ENCODE measurements at regions not wholly inside any gene's neighbourhood (a gene's known extent, or its start where the extent isn't known, plus 50 kb on each side); places are given as distances from the start of the nearest gene placed in this dataset.
A peak's percentile ranks its signal among the peaks of the same experiment; 100 is the strongest.

DNA sequence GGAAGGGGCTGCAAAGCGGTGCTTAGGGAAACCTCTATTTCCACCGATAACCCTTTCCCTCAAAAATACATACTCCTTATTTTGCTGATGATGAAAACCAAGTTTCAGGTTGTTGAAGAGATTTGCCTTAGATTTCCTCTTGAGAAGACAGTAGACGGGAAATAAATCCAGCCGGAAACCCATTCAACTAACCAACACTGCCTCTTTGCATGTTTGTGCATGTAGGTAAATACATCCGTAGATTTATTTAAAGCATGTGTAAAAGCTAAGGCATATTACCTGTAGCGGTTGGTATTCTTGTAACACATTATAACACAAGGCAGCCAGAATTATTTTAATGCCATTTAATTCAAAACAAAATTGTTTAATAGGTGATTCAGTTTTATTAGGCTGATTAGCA, 136.3 kb upstream of the SLC22A23 start:
- DNase-seq (ENCODE audit: low read depth in 2 of 2) = no peak

DNA sequence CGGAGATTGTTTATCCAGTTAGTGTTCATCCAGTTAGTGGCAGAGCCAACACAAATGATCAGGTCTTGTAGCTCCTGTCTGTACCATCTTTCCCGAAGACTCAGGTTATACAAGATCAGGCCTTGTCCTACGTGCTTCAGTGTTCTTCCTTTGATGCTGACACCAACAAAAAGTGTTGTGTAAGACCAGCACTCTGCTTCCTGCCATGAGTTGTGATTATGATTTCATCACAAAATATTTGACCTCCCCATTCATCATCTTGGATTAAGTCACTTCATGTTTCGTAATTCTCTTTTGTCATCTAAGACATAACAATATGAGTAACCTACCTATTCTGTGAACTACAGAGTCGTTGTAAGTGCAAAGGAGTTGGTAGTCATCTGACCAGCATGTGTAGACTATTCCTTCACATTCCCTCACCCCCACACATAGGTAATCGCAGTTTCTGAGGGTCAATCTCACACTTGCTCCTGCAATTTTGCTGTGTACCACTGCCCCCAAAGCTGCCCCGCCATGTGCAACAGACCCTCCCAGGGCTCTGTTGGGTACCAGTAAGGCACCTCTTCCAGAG, 135.6 kb upstream of the SLC22A23 start:
- peak; percentile 84 to 87 for DNase-seq (ENCODE audit: low read depth in 2 of 2)

DNA sequence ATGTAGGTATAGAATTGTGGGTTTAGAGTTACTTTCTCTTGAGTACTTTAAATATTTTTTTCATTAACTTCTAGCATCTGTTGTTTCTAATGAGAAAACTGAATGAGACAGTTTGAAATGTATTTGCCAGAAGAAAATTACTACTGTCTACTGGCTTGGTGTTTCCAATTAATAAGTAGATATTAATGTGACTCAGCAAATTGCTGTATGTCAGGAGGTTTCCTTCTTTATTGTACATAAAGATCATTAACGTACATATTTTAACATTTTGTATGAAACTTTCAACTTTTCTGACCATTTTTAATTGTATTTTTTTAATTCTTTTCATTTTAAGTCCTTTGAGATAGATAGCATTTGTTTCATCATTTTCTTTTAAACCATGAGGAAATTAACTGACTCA, 135.1 kb upstream of the SLC22A23 start:
- no peak for DNase-seq (ENCODE audit: low read depth in 2 of 2)

DNA sequence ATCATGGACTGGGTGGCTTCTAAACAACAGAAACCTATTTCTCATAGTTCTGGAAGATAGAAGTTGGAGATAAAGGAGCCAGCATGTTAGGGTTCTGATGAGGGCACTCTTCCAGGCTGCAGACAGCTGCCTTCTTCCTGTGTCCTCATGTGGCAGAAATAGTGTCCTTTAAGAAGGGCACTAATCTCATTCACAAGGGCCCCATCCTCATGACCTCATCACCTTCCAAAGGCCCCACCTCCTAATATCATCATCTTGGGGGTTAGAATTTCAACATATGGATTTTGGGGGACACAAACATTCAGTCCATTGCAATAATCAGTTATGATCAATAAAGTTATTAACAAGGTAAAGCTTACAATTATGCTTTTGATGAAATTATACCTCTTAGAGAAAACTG, 130.8 kb upstream of the SLC22A23 start:
- DNase-seq (ENCODE audit: low read depth in 2 of 2) = no peak

DNA sequence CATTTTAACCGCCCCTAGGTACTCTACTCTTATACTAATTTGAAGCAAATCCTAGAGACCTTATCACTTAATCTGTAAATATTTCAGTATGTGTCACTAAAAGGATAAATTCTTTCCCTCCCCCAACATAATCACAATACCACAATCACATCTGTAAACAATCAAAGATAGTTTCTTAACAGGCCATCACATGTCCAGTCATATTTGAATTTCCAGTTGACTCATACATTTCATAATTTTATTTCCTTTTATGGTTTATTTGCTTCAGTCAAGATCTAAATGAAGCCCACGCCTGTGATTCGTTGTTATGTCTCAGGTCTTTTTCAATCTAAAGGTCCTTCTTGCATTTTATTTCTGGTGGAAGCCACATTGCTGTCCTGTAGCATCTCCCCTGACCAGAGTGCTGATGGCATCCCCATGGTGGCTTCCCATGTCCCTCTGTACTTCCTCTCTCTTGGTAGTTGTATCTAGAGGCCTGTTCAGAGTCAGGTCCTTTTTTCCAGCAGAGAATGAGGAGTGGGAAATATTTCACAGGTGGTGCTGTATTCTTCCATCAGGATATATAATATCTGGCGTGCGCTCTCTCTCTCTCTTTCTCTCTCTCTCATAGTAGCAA, 128.6 kb upstream of the SLC22A23 start:
- DNase-seq (ENCODE audit: low read depth in 2 of 2) = peak; percentile 90 to 92

DNA sequence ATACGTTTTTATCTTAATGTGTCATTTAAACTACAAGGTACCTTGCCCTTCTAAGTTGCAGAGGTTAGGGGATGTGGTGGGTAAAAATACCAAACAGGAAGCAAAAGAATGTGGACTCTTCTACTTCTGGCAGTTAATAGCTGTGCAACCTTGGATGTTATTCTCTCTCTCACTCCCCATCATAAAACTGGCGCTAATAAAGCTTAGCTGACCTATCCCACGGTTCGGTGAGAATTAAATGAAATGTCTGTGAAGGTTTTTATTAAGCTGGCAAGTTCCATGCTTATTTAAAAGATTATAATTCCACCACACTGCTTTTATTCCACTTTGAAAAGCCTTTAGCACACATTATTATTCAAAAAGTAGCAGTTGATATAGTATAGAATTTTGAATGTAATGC, 127.8 kb upstream of the SLC22A23 start:
- DNase-seq (ENCODE audit: low read depth in 2 of 2) = no peak

DNA sequence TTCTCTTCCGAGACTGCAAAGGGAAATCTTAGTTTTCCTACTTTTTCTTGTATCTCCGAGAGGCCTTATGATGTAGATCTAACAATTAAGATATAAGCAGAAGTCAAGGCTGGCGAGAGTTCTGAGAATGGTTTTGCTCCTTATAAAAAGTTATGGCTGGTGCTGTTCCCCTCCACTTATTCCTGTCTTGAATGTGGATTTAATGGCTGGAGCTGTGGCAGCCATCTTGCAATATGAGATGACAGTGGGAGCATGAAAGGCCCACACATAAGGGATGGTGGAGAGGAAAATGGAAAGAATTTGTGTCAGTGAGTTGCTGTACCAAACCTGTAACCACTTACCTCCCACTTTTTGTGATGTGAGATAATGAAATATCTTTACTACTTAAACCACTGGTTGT, 124.6 kb upstream of the SLC22A23 start:
- no peak for DNase-seq (ENCODE audit: low read depth in 2 of 2)

DNA sequence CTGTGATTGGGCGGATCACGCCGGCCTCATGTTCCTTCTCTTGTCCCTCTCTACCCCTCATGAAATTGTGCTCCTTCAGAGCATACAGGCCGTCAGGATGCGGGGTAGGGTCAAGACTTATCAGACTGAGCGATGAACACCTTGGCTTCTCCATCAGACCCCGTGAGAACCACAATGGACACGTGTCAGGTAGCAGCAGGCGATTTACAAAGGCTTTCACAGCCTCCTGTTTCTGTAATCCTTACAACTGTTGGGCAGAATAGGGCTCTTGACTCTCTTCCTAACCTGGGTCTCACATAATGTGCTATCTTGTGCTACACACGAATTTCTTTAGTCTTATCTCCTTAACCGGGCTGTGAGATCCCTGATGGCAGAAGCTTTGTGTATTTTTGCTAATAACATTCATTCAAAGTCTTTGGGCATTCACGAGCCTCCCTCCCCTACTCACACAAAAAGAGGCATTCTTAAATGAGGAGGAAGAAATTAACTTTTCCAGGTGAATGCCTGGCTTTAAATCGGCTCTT, 122.9 kb upstream of the SLC22A23 start:
- no peak for DNase-seq (ENCODE audit: low read depth in 2 of 2)

DNA sequence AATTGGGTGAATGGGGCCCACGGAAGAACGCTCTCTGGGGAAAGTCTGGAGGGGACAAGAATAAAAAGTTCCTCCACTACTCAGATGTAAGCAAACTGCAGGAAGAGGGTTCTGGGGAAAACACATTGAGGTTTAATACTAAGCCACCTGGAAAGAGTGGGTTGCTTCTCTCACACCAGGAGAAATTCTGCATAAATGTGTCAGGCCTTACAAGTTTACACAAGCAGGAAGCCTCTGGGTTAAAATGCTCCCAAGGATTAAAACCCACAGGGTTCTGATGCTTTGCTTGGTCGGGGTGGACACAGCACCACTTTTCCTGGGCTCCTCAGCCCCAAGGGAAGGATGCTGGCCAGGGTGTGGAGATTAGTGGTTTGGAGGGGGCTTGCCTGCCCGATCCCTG, 122.1 kb upstream of the SLC22A23 start:
- DNase-seq (ENCODE audit: low read depth in 2 of 2) = no peak

DNA sequence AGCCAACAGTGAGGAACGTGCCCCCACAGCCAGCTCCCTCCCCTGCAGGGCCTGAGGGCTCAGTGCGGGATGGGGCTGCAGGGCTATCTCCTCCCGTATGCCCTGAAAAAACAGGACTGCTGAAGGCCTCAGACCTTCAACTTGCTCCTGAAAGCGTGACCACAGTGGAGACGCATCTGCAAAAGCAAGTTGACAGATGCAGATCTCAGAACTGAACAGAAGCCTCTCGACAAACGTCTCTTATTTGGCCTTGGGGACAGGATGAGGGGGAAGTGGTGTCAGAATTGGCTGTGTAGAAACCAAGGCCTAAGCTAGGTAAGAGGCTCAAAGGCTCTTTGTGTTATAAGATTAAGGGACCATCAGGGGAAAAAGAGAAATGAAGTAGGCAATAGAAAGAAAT, 120.7 kb upstream of the SLC22A23 start:
- DNase-seq (ENCODE audit: low read depth in 2 of 2) = no peak

DNA sequence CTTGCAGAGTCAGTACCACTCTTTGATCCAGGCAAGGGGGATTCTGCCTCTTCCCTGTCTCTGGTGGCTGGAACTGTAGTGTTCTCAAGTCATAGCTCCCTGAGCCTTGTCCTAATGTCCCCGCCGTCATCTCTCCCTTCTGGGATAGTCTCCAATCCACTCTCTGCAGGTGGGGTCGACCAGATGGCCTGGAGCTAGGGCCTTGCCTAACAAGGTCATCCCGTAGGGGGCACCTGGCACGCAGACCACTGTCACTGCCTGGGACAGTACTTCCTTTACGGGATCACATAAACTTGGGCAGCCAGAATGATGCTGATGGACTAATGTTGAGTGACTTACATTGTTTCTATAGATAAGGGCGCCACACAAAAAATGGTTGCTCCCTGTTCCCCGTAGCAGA, 118.9 kb upstream of the SLC22A23 start:
- DNase-seq (ENCODE audit: low read depth in 2 of 2) = no peak

DNA sequence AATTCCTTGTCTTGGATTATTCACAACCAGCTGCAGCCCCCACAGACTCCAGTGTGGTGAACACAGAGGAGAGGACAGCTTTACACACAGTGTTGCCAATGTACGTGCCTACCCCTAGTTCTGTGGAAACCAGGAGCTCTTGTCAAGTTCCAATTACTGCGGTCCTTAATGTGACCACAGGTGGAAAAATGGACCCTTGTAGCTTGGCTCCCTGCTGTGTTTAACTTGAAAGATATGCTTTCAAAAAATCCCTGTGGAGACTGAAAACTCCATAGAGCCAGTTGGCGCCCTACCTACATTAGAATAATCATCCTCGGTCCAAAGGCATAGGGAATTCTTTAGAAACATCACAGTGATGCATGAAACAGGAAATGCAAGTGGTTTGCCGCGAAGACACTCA, 118.3 kb upstream of the SLC22A23 start:
- no peak for DNase-seq (ENCODE audit: low read depth in 2 of 2)

DNA sequence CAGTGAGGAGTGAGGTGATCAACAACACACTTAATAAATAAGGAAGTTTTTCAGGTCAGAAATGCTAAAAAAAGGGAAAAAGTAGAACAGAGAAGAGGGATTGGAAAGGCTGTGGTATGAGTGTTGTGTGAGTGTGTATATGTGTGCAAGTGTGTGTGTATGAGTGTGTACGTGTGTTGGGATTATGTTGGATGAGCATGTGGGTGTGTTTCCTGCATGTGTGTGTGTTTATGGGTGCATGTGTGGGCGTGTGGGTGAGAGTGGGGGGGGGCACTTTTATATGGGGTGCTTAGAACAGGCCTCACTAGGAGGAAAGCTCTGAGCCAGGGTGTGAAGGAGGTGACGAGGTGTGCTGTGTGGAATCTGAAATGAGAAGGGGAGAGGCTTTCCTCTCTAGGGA, 116.8 kb upstream of the SLC22A23 start:
- no peak for DNase-seq (ENCODE audit: low read depth in 2 of 2)

DNA sequence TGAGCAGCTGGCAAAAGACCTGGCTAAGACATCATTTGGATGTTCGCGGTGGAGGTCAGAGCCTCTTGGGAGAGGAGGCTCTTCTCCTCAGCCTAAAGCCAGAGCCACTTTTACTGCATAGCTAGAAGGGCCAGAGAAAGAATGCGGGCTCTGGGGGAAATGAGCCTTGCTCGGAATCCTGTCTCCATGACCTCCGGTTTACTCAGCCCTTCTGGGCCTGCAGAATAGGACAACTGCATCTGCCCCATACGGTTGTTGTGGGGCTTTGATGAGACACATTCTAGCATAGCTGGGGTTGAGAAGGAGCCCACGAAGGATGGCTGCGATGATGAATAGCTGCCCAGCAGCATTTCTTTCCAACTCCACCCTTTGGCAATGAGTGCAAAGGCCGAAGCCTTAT, 115.0 kb upstream of the SLC22A23 start:
- DNase-seq (ENCODE audit: low read depth in 2 of 2) = no peak

DNA sequence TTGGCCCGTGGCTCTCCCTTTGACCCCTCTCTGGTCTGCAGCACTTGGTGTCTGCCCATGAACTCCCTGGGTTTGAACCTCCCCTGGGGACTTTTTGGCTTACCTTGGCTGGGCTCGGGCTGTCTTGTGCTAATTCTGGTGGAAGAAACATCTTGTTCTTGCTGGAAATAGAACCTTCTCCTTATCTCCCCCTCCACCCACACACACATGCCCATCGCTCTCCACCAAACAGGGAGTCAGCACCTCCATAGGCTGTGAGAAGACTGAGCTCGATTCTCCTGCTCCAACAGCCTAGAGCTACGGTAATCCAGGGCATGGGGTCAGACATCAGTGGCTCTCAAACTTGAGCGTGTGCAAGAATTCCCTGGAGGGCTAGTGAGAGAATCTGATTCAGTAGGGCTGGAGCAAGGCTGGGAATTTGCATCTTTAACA, 114.4 kb upstream of the SLC22A23 start:
- DNase-seq (ENCODE audit: low read depth in 2 of 2) = no peak

DNA sequence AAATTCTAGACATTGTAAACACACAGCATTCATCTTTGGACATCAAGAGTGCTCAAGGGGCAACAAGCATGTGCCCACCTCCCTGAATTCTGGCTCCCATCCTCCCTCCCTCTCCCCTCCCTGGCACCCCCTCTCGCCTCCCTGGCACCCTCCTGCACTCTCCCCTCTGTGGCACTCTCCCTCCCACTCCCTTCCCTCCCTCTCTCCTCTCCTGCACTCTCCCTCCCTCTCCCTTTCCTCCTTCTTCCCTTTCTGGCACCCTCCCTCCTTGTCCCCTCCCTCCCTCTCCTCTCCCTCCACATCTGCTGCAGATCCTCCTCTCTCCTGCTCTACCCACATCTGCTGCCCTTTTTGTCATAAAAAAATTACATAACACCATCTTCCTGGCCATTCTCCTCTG, 113.0 kb upstream of the SLC22A23 start:
- no peak for DNase-seq (ENCODE audit: low read depth in 2 of 2)

DNA sequence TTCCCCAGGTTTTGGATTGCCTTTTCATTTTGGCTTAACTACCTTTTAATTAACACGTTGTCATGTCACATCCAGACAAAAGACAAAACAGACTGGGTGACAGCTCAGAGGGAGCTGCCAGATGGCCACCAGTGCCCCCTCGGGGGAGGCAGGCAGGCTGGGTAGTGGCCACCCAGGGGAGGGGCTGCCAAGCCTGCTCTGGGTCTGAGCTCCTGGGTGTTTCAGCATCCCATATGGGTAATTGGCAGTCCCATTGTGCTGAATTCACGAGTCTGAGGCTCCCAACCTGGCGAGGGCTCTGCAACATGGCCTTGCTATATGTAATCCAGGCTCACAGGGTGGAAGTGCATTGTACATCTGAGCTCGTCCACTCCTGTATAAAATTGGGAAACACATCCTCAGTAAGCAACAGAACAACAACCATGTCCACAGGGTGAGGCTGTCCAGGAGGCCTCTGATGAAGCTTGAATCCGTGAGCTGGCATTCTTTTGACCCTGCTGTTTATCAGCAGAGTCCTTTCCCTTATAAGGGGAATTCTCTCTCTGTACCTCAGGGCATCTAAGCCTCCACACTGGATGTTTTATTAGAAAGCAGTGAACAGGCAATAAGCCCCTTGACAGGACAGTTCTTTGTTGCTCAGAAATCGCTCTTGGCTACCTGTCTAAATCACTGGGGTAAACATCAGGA, 111.7 kb upstream of the SLC22A23 start:
- DNase-seq (ENCODE audit: low read depth in 2 of 2) = no peak

DNA sequence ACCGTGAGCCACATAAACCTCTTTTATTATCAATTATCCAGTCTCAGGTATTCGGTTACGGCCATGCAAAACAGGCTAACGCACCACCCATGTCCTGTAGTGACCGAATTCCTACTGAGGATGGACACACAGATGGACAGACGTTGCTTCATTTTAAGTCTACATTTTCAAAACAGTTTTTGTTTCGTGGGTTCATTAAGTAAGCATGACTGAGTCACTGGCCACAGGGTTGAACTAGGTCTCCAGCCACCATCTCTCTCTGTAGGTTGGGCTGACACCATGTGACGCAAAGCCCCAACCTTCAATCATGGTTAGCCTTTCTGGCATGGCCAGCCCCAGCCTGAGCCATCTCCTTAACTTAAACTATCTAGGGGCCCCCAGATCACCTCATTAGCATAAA, 110.0 kb upstream of the SLC22A23 start:
- no peak for DNase-seq (ENCODE audit: low read depth in 2 of 2)

DNA sequence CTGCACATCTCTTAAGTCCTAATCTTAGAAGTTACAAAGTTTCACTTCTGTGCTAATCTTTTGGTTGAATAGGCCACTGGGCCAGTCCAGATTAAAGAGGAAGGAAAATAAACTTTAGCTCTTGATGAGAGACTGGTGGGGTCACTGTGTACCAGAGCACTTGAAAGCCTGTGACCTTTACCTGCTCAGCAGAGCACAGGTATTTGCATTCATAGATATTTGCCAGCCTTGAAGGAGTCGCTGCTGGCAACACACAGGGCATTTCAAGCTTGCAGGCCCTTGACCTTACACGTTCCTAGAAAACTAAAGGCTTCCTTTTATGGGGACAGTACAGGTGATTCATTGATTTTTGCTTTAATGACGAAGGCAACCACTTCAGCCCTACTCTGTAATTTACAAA, 108.4 kb upstream of the SLC22A23 start:
- DNase-seq (ENCODE audit: low read depth in 2 of 2) = no peak

DNA sequence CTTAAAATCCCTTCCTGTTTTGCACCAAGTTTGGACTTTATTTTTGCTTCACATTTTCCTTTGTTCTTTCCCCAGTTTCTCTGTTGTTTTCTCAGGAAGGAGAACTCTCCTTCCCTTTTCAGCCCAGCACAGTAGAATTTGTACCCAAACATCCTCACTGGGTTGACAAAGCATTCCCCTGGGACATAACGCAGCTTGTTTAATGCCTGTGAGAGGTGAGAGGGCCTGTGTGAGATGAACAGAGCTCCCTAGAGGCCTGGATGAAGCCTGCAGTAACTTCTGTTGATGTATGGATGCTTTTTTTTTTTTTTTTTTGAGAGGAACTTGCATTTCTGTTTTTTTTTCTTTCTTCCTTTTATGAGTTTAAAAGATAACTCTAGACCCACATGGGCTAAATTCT, 104.9 kb upstream of the SLC22A23 start:
- DNase-seq (ENCODE audit: low read depth in 2 of 2) = no peak

DNA sequence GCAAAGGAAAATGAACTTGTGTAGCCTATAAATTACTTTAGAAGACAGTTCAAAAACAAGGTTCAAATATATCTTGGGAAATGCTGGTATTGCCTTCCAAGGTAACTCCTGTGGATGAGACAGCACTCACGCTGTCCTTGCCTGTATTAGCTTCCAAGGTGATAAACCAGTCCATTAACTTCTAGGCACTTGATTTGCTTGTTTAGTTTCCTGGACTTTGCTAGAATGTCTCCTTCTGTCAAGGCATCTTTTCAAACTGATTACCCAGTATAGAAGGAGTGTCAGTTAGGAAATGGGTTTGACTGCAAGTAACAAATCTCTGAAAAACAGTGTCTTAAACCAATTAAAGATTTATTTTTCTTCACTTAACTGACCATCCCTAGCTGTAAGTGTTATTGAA, 103.4 kb upstream of the SLC22A23 start:
- DNase-seq (ENCODE audit: low read depth in 2 of 2) = no peak

DNA sequence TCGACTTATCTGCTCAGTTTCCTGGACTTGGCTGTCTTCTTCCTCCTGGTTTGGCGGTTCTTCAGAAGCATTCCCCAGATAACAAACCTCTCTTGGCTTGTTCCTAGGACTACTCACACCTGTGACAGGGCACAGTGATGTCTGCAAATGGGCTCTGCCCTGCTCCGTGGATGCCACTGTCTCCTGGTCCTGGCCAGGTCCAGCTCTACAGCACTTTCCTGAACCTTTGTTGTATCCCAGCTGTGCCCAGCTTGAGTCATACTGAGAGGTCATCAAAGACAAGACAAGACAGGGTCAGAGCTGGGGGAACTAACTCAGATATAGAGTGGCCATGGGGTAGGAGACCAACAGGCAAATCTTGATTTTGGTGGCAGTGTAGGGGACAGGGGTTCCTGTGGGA, 102.7 kb upstream of the SLC22A23 start:
- no peak for DNase-seq (ENCODE audit: low read depth in 2 of 2)

DNA sequence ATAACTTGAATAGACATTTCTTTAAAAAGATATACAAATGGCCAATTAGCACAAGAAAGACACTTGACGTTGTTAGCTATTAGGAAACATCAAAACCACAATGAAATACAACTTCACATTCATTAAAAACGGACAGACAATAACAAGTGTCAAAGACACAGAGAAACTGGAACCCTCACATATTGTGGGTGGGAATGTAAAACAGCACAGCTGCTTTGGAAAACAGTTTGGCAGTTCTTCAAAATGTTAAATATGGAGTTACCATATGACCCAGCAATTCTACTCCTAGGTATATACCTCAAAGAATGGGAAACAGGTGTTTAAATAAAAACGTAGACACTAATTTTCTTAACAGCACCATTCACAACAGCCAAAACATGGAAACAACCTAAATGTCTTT, 100.5 kb upstream of the SLC22A23 start:
- DNase-seq (ENCODE audit: low read depth in 2 of 2) = no peak

Measured in fibroblast of skin of left quadriceps (primary cell).